DOHH2 (cell line): ENCODE measurements at regions not wholly inside any gene's neighbourhood (a gene's known extent, or its start where the extent isn't known, plus 50 kb on each side); places are given as distances from the start of the nearest gene placed in this dataset.

Source experiments
- EZH2phosphoT487 ChIP-seq: fragments of 200-600 bp; sonication (generic); IDR thresholded peaks from 2 replicates; pipeline ENCODE4 v1.6.1; 2017; ENCODE audit warnings: borderline replicate concordance, mild to moderate bottlenecking, antibody characterized with exemption, low read length, moderate library complexity, mixed read lengths
- TF ChIP-seq, protein P1 (sequence below): fragments of 200-600 bp; sonication (generic); IDR thresholded peaks from one replicate; pipeline ENCODE4 v1.5.1; 2014; ENCODE audit warnings: antibody characterized with exemption, mild to moderate bottlenecking, low read depth, low read length; ENCODE audit not compliant: poor library complexity, severe bottlenecking

DNA sequence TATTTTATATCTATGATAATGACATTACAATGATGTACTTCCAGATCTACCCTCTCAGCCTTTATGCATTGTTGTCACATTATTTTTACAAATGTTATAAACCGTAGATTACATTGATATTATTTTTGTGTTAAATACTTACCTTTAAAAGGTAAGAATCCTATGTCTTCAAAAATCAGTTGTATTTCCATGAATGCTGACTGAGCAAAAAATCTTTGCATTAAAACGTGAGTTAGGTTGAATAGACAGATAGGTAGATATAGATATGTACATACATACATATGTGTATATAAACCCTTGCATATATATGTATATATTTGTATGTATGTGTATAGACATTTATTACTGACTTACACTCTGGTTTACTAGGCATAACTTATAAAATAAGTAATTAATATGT, 558.2 kb downstream of the CDH26 start:
- TF ChIP-seq, protein P1, sequence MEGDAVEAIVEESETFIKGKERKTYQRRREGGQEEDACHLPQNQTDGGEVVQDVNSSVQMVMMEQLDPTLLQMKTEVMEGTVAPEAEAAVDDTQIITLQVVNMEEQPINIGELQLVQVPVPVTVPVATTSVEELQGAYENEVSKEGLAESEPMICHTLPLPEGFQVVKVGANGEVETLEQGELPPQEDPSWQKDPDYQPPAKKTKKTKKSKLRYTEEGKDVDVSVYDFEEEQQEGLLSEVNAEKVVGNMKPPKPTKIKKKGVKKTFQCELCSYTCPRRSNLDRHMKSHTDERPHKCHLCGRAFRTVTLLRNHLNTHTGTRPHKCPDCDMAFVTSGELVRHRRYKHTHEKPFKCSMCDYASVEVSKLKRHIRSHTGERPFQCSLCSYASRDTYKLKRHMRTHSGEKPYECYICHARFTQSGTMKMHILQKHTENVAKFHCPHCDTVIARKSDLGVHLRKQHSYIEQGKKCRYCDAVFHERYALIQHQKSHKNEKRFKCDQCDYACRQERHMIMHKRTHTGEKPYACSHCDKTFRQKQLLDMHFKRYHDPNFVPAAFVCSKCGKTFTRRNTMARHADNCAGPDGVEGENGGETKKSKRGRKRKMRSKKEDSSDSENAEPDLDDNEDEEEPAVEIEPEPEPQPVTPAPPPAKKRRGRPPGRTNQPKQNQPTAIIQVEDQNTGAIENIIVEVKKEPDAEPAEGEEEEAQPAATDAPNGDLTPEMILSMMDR, result no peak
- TF ChIP-seq EZH2phosphoT487, result no peak
